HG03196 (cell line): ENCODE measurements at regions not wholly inside any gene's neighbourhood (a gene's known extent, or its start where the extent isn't known, plus 50 kb on each side); places are given as distances from the start of the nearest gene placed in this dataset.

Source experiments
- ATAC-seq: cut with Tn5 transposase; IDR thresholded peaks from one replicate; pipeline ENCODE4 v1.9.1; 2021; ENCODE audit not compliant: unreplicated experiment

DNA sequence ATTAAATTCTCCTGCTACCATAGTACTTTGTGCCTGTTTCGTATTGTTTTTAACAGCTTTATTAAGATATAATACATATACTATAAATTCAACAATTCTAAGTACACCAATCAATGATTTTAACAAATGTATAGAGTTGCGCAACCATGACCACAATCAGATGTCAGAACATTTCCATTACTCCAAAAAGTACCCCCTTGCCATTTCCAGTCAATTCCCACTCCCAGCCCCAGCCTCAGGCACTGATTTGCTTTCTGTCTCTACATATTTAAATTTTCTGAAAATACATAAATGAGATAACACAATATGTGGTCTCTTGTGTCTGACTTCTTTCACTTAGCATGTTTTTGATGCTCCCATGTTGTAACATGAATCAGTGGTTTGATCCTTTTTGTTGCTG lies 193.9 kb downstream of the FIGN start:
- no peak for ATAC-seq

DNA sequence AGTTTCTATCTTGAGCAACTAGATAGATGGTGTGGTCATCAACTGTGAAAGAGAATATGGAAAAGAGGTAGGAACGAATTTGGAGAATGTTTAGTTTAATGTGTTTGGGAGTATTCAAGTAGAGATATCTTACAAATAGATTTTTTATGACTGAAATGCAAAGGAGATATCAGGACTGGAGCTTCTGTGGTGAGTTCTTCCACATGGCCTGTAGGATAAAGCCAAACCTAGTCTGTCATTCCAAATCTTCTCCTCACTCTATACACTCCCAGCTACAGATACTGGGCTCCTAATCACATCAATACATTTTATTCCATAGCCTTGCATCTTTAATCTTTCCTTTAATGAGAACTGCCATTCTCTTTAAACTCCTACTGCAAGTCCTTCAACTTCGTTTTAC lies 194.3 kb downstream of the FIGN start:
- no peak for ATAC-seq

DNA sequence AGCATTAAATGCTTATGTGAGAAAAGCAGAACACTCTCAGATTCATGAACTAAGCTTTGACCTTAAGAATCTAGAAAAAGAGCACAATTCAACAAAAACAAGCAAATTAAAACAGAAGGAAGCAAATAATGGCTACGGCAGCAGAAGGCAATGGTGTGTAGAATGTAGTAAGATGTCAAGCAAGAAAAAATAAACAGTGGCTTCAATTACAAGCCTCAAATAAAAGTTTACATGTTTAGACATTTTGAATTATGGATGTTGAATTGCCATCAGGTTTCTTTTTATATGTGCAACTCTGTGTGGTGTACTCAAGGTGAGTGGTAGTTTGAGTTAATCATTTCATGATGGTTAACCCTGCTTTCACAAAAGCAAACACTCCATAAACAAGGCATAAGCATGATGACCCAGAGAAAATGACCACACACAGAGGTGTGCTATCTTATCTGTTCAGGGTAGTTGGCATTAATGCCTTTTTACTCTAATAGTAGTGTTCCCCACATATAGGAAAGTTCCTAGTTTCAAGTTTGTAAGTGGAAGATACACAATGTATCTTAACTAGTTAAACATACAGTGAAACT lies 207.1 kb downstream of the FIGN start:
- no peak for ATAC-seq

DNA sequence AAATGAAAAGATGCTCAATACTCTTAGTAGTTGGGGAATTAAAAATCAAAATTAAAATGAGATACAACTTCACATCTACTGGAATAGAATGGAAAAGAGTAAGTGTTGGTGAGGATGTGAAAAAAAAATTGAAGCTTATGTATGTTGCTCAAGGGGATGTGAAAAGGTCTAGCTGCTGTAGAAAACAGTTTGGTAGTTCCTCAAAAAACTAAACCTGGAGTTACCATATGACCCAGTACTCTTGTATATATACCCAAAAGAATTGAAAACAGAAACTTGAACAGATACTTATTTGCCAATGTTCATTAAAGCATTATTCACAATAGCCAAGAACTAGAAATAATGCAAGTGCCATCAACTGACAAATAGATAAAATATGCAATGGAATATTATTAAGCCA lies 208.4 kb downstream of the FIGN start:
- no peak for ATAC-seq

DNA sequence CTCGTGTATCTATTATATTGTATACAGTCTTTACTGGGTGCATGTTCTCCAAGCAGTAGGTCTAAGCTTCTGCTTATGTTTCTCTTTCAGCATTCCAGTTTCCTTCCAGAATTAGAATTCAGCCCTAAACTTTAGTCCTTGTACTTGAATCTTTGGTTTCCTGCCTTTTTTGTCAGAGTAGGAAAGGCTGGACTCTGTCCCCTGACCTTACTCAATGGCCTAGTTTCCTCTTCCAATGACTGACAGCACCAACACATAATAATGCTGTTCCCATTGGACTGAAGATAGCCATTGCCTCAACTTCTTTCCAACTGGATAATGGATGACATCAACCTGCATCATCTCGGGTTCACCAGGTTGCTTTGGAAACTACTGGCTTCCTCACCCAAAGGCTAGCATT lies 217.0 kb downstream of the FIGN start:
- ATAC-seq: no peak

DNA sequence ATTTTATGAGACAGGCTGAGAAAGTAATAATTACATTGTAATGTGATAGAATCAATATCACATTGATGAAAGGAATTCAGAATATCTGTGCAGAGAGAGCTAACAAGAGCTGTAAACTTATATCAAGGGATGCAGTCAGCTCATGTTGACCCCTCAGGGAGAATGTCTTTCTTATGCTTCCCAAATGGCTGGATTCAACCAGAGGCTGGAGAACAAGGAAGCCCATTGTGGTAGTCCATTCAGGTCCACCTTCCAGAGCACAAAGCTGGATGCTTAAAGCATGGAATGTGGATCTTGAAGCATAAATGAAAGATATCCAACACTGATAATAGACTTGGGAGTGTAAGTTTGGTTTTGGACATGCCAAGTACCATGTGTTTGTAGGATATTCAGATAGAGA lies 220.0 kb downstream of the FIGN start:
- ATAC-seq: no peak

DNA sequence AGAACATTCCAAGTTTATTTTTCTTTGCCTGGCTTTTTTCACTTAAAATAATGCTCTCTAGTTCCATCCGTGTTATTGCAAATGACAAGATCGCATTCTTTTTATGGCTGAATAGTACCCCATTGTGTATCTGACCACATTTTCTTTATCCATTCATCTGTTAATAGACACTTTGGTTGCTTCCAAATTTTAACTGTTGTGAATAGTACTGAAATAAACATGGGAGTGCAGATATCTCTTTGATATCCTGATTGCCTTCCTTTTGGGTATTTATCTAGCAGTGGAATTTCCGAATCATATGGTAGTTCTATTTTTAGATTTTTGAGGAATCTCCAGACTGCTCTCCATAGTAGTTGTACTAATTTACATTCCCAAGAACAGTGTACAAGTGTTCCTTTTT lies 230.5 kb downstream of the FIGN start:
- ATAC-seq: no peak

DNA sequence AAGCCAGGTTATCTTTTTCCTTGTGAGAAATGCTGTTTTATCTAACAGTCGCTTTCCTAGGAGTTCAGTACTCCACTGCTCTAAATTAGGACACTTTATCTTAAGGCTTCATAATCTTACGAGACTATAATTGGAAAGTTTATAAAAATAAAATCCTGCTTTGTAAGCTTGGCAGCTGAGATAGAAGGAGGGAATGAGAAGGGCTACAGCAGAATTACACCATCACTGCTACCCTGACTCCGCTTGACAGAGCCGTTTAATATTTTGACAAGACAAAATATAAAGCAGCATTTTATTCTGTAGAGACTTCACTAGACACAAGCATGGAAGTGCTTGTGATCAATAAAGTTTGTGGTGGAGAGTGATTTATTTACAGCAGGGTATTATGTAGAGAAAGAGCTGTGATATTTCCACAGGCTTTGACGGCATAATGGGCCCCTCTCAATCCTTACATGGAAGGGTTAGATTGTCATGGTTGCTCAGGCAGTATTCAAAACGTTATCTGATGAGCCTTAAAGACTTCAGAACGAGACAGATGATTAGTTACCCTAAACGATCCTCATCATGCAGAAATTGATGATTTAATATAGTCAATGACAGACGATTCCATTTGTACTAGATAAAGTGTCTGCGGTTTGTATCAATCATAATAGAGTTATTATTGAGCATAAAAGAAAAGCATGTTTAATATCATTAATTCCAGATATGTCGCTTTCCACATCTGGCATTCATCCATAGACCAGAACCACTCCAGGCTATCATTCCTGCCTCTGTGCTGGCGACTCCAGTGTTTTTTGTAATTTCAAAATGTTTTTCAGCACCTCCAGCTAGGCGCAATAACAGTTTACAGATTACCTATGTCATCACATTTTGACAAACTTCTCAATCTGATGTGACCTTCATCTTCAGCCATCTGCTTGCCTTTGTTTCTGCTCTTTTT lies 242.2 kb downstream of the FIGN start:
- ATAC-seq: no peak

DNA sequence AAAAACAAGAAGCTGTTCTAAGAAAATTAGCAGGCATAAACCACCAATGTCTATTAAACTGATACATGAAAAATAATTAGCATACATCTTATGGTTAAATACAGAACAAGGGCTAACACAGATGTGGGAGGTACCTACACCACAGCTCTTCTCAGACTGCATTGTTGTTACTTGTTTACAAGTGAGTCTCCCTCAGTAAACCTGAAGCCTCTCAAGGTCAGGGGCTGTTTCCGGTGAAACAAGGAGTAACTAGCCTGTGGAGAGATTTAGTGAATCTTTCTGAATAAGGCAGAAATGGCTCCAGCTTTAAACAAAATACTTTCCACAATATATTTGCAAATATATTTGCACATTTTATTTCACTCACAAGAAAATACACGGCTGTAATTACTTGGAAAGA lies 244.0 kb downstream of the FIGN start:
- ATAC-seq: no peak

DNA sequence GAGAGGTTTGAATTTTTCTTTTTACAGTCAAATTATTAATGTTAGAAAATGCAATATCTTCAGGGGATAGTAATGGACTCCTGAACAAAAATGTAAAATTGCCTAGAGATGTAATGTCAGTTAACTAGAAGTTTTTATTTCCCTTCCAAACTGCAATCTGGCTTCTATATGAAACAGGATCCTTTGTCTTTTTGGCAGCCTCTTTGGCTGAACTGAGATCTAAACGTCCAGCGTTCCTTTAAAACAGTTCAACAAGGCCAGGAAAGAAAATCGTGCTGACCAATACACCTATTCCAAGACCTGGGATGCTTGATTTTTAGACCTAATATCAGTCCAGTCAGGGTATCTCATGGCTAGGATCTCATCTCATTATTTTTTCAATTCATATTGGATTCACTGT lies 245.5 kb downstream of the FIGN start:
- no peak for ATAC-seq

DNA sequence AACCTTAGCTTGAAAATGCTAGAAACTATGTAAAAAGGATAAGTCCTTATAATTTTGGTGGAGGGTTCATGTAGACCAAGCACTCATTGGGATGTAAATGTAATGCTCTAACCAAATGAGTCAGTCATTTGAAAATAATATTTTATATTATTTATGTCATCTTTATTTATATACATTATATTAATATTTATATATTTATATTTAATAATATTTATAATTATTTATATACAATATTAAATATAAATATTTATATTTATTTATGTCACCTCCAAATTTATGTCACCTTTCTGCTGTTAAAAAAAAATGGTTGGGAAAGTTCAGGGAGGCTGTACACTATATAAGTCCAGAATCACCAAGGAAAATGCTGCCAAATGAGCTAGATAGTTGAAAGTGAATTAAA lies 254.3 kb downstream of the FIGN start:
- ATAC-seq: no peak

DNA sequence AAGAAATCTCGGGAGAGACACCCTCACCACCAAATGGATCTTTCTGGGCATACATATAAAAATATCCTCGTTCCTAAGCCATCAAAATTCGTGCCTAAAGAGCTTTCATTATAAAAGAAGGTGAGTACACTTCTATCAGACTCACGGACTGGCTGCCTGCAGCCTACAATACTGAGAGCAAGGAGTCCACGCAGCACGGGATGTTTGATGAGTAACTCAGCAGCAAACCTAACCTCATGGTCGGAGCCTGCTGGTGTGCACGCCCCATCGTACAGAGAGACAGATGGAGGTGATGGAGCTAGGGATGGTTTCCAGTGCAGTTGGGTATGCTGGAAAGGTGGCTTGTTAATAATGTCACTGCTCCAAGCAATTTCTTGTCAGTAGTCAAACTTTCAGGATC lies 256.2 kb downstream of the FIGN start:
- no peak for ATAC-seq

DNA sequence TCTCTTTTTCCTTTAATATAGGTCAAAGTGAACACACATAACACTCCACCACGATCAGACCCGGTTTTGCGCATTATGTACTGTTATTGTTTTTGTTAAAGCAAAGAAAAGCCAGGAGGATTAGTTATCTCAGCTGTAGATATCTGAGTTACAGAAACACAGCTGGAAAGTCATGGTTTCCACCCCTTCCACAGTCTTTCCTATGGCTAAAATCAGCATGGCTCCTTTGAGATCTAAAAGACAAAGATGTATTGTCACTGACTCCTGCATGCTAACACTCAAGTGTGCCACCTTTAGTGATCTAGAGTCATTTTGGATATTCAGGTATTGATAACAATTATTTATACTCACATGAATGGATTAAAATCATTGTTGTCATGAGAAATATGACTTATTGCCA lies 260.0 kb downstream of the FIGN start:
- no peak for ATAC-seq

DNA sequence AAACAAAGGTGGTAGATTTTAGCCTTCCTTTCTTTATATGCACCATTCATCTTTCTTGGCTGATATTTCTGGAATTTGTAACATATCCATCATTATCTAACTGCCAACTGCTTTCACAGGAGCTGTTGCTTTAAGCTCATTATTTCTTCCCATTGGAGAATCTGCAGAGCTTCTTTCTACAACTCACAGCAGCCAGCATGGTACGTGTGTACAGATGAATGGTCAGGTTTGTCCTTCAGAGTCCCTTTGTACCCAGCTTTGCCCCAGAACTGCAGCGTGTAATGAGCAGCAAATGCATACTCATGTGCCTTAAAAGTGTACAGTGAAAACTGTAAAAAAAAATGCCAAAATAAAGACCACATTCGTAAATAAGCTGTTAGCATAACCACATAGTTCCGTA lies 260.9 kb downstream of the FIGN start:
- no peak for ATAC-seq

DNA sequence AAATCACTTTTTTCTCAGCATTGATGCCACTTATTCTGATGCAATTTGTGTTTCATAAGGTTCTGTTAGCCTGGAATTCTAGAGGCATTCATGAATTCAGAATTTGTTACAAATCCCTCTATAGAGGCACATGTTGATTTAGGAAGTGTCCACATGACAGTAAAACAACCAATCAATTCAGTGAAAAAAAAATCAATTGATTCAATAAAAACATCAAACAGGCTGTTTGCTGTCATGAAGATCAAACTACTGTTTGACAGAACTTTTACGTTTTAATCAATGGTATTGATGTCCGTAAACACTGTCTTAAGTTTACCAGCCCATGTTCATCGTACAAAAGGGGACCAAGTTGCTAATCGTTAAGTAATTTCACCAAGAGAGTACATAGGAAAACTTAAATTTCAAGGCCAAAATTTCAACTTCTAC lies 261.5 kb downstream of the FIGN start:
- no peak for ATAC-seq

DNA sequence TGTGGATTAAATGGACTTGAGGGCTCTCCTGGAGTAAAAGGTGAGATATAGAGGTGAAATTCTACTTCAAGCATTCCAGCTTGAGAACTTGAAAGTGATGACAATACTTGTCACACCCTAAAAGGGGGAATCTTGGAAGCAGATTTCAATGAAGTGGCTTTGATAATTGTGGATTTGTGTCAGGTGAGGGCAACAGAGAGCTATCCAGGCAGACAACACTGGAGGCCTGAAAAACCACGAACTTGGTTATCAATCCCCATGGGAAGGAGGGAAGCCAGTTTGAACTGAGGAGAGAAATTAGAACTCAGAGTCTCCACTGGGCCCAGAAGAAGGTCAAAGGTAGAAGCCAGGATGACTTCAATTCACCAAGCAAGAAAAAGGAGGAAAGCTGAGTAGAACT lies 263.9 kb downstream of the FIGN start:
- ATAC-seq: no peak

DNA sequence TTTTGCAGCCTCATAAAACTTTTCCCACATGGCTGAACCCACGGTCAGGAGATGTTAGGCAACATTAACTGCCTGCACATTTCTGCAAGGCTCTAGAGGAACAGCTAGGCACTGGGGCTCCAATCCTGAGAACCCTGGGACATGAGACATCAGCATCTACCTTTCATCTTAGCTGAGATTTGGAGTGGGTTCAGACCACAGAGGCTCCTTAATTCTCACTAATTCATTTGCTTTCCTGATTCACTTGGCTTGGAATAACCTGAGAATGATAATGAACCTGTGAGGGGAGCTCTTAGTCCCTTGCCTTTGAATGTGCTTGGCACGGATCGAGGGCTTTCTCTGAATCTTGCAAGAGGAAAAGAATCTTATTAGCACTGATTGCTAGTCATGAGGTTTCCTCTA lies 266.2 kb downstream of the FIGN start:
- no peak for ATAC-seq

DNA sequence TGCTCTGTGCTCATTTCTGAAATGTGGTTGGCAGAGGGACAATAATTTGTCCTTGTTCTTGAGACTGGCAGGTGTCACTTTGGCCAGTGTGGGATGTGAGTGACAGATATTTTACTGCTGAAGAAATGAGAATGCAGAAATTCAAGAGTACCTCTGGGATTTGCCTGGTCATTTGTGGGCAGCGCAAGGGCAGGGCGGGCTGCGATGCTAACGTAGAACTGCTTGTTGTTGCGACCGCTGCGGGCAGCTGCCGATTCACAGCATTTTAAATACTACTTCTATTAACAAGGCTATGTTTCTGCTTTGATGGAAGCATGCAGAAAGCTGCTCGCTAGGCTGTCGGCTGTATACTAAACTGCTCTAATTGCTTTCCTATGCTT lies 268.6 kb downstream of the FIGN start:
- no peak for ATAC-seq

DNA sequence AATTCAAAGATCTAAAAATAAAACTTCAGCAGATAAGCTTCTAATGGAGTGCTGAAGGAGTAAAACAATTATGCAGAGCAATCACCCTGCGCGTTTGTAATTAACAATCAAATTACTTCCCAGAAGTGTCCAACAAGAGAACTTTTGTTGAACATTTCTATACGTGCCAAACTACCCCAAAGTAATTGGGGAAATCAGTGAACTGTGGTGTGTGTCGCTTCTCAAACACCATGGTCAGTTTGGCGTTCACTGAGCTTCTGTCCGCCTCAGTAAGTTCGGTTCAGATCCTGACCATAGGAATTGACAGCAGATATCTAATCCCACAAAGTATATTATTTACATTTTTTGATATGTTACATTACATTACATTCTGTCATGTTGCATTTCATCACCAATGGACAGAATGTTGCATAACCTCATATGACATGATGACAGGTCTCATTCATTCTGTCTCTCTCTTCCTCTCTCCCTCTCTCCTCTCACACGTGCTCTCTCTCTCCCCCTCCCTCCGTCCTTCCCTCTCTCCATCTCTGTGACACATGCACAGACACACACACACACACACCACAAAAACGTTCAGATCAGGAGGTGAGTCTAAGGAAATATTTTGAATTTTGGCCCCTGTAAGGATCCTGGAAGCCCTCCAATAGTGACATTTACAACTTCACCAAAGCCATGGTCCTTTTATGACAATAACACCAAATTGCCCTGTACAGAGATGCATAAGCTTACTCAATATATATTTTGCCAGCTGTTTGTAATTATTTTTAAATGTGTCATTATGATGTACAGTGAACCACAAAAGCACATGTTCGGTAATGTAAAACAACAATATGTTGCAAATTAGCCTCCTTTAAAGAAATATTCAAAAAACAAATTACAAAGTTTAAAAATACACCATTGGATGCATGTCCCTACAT lies 269.2 kb downstream of the FIGN start:
- no peak for ATAC-seq

DNA sequence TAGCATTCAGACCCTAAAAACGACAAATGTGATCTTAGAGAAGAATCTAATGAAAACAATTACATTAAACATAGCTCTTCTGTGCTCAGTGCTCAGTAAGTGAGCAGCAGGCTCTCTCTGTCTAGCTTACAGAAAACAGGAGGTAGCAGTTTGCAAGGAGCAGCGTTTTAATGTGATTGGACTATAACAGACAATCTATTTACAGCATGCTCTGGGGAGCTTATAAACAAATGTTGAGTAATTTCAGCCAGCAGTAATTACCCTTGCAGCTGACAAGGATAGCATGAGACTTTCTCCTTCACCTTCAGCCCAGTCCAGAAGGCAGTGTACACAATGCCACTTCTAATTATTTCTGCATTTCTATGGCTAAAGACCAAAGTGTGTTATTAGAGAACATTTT lies 270.4 kb downstream of the FIGN start:
- no peak for ATAC-seq

DNA sequence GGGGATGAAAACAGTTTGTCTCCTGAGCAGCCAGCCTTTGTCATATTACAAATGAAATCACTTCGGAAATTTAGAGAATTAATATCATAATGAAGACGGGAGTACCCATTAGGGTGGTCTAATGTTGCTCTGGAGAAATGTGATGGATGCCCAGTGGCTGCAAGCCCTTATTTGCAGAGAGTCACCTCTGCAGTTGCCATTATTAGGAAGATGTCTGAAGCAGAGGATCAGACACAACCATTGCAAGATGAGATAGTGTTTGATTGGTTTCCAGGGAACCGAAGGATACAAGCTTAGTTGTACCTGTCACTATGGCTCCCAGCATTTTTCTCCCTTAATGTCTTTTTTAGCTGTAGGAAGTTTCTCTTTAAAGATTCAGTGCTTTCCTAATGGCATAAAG lies 272.4 kb downstream of the FIGN start:
- ATAC-seq: no peak

DNA sequence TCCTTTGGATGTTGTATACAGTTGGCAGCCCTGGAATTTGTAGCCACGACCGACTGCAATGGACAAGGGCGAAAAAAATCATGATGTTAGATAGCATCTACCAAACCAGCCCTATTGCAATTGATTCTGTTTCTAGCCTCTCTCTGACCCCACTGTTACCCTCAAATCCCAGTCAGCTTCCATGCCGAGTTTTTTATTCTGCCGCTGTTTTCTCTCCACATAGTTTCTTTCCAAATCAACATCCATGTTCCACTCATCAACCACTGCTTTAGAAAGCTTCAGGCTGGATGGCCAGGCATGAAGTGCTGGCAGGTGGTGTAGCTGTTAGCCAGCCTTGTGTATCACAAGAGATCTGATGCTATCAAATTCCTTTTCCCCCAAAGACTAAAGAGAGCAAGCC lies 272.8 kb downstream of the FIGN start:
- no peak for ATAC-seq
